ENCODE measurements at regions not wholly inside any gene's neighbourhood (a gene's known extent, or its start where the extent isn't known, plus 50 kb on each side); places are given as distances from the start of the nearest gene placed in this dataset.

DNA sequence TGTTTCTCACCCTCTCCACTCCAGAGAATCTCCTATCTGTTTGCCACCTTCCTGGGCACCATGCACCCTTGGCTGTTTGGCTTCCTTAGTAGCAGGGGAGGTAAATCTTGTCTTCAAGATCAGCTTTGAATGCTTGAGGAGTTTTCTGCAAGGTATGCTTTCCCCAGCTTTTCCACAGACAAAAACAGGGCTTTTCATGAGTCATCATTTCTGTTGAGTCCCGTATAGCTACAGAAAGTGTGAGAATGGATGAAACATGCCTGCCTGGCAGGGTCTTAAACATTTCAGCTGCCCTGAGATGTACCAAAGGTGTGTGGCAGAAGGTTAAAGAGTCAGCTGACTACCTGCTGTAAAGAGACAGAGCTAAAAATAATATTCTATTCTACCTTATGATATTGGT lies 875.2 kb upstream of the EEF2KMT start:
- H3K4me1 ChIP-seq (ENCODE audit: control insufficient read depth, insufficient read depth, low read length), result no peaks in the 10 kb centered on the region

More for the DNA sequence above, 875.2 kb upstream of the EEF2KMT start:
- no CpG with 5 or more reads among the region's 1 CpG for WGBS, 2 experiments (ENCODE audit: extremely low coverage in 2 of 2, insufficient read length in 1 of 2)
- H2AK9ac ChIP-seq (replicated peaks; ENCODE audit: low read depth, low read length, poor library complexity), result no peak overlapping the region
- H3K36me3 ChIP-seq (ENCODE audit: control insufficient read depth, insufficient read depth, low read length), result no peaks in the 10 kb centered on the region
- in situ Hi-C loops (cut with MboI; ENCODE audit: low sequenced_read_pairs), result no loop called here
- H3K27ac ChIP-seq (ENCODE audit: insufficient read depth, low read length), result no peak overlapping the region
- no peaks in the 10 kb centered on the region for H4K20me1 ChIP-seq (ENCODE audit: insufficient read depth, low read length)
- H2BK15ac ChIP-seq (ENCODE audit: low read depth, low read length), result no peak overlapping the region
- H3K14ac ChIP-seq (replicated peaks; ENCODE audit: low read depth, low read length), result no peak overlapping the region
- CTCF ChIA-PET, result no interaction called here
- no peak overlapping the region for H4K5ac ChIP-seq (ENCODE audit: low read depth, low read length)
- no peak overlapping the region for H3K4ac ChIP-seq (ENCODE audit: low read depth, low read length)
- no peaks in the 10 kb centered on the region for H3K9me1 ChIP-seq (ENCODE audit: insufficient read depth, low read length)
- H3K9me3 ChIP-seq (ENCODE audit: control insufficient read depth, insufficient read depth, low read length), result peaks cover 19% of the 10 kb centered on the region
- H4K8ac ChIP-seq (ENCODE audit: low read depth in 2 of 2, low read length in 2 of 2), result no peak overlapping the region
- intact Hi-C loops (cut with micrococcal nuclease), result no loop called here
- ATAC-seq (ENCODE audit: low read depth), result no peak
- H3K18ac ChIP-seq (ENCODE audit: low read depth, low read length), result no peak overlapping the region
- POLR2A ChIA-PET (ENCODE audit: unreplicated experiment), result no interaction called here
- no peak overlapping the region for H3K56ac ChIP-seq (ENCODE audit: extremely low read depth, insufficient read depth, low read length)
- H3K27me3 ChIP-seq (ENCODE audit: control insufficient read depth, insufficient read depth, low read length), result no peaks in the 10 kb centered on the region
- H3K4me3 ChIP-seq (ENCODE audit: insufficient read depth, low read depth, low read length), result no peak overlapping the region
- no peak overlapping the region for H4K91ac ChIP-seq (ENCODE audit: insufficient read depth, low read depth, low read length)
- no peak overlapping the region for H2AFZ ChIP-seq (replicated peaks; ENCODE audit: low read length, poor library complexity)
- no TSS peak for BruUV-seq (replicated peaks)
- DNase-seq, result no peak
- H3K4me2 ChIP-seq (ENCODE audit: low read depth, low read length), result no peak overlapping the region
- no peak overlapping the region for H2BK120ac ChIP-seq (ENCODE audit: low read depth, low read length)
- H2BK5ac ChIP-seq (ENCODE audit: low read depth, low read length, poor library complexity, severe bottlenecking), result no peak overlapping the region
- H2BK20ac ChIP-seq (ENCODE audit: low read depth, low read length), result no peak overlapping the region
- dilution Hi-C loops (cut with HindIII; ENCODE audit: low sequenced_read_pairs, unreplicated experiment), result no loop called here
- H3K79me1 ChIP-seq (ENCODE audit: low read depth in 1 of 2, low read length in 2 of 2), result no peaks in the 10 kb centered on the region
- H3K9ac ChIP-seq (ENCODE audit: low read depth, low read length), result no peak overlapping the region
- no peak overlapping the region for H2AK5ac ChIP-seq (ENCODE audit: low read depth, low read length)
- H3K23ac ChIP-seq (ENCODE audit: low read depth, low read length), result no peak overlapping the region
- TF ChIP-seq NFE2L2 (IDR thresholded peaks at IDR 0.05; ENCODE audit: low read depth, low read length) (no peak), MAFK (IDR thresholded peaks at IDR 0.05; ENCODE audit: low read depth, low read length) (0 out of 2 replicates have a peak, but pooled peaks have one; percentile 36)
